GM12878 (cell line): ENCODE measurements at regions not wholly inside any gene's neighbourhood (a gene's known extent, or its start where the extent isn't known, plus 50 kb on each side); places are given as distances from the start of the nearest gene placed in this dataset.

Experiments
- ATAC-seq: fragments of 200-7000 bp; cut with Tn5 transposase; 3 replicates; pipeline ENCODE4 v1.9.1; 2020; ENCODE audit warnings: mild to moderate bottlenecking, moderate library complexity
- BruUV-seq: library from RNA; stranded (reverse); fragments of 400-500 nt; replicated peaks from 2 replicates; lab custom pipeline; 2021; lab: Mats Ljungman, UMichigan
- CTCF ChIA-PET: fragments of 300-600 bp; sonication (Branson Sonifier 250); formaldehyde crosslinking; extraction: SDS; loops from one replicate; lab custom pipeline; 2021; ENCODE audit warnings: inconsistent platforms; lab: Yijun Ruan, JAX
- POLR2A ChIA-PET: fragments of 350-600 bp; formaldehyde crosslinking; extraction: SDS; loops from one replicate; lab custom pipeline; 2021; ENCODE audit warnings: inconsistent platforms; lab: Charles Lee
- RAD21 ChIA-PET: fragments of 300-600 bp; sonication (Branson Sonifier 250); formaldehyde crosslinking; loops from one replicate; lab custom pipeline; 2023; ENCODE audit warnings: antibody characterized with exemption; ENCODE audit not compliant: unreplicated experiment; lab: Charles Lee
- SMC1A ChIA-PET: fragments of 300-600 bp; sonication (Branson Sonifier 250); formaldehyde crosslinking; loops from one replicate; lab custom pipeline; 2023; ENCODE audit not compliant: unreplicated experiment, uncharacterized antibody; lab: Charles Lee
- DNase-seq: peaks from one replicate; pipeline ENCODE4 v3.0.0-alpha.2; 2011; ENCODE audit warnings: low read depth, low spot score
- FAIRE-seq: peaks from 3 replicates; lab custom pipeline; 2011; peaks lifted over from hg19 to GRCh38; lab: Jason Lieb, UNC
- H2AFZ ChIP-seq: 2 replicates; pipeline ENCODE4 v1.6.0; 2011; ENCODE audit warnings: low read depth, low read length, control low read depth; ENCODE audit not compliant: control insufficient read depth
- H3K27ac ChIP-seq: 2 replicates; pipeline ENCODE4 v1.5.1; 2011; ENCODE audit warnings: control low read depth; ENCODE audit not compliant: control insufficient read depth, insufficient read depth
- H3K27me3 ChIP-seq, 2 experiments: replicated peaks in 1 of 2; 2 replicates each; pipeline versions ENCODE4 v1.6.0 to v1.6.1; 2011; ENCODE audit warnings: low read length in 1 of 2; ENCODE audit not compliant: control insufficient read depth in 2 of 2, insufficient read depth in 2 of 2
- H3K36me3 ChIP-seq, 2 experiments: 2 replicates each; pipeline ENCODE4 v1.5.1; 2011; ENCODE audit warnings: low read length in 1 of 2; ENCODE audit not compliant: control insufficient read depth in 2 of 2, insufficient read depth in 2 of 2
- H3K4me1 ChIP-seq: 2 replicates; pipeline ENCODE4 v1.6.1; 2011; ENCODE audit warnings: mild to moderate bottlenecking, low read length, moderate library complexity, mixed read lengths; ENCODE audit not compliant: control insufficient read depth, insufficient read depth
- H3K4me2 ChIP-seq: 2 replicates; pipeline ENCODE4 v1.6.0; 2011; ENCODE audit warnings: control low read depth; ENCODE audit not compliant: control insufficient read depth, insufficient read depth
- H3K4me3 ChIP-seq: fragments of 200-600 bp; sonication (generic); 2 replicates; pipeline ENCODE4 v1.5.1; 2016
- H3K79me2 ChIP-seq: 2 replicates; pipeline ENCODE4 v1.6.0; 2011; ENCODE audit warnings: low read length; ENCODE audit not compliant: control insufficient read depth, insufficient read depth
- H3K9ac ChIP-seq: 2 replicates; pipeline ENCODE4 v1.8.0; 2011; ENCODE audit warnings: low read length, control low read depth, mixed read lengths; ENCODE audit not compliant: control insufficient read depth, insufficient read depth
- H3K9me3 ChIP-seq: replicated peaks from 3 replicates; pipeline ENCODE4 v1.5.1; 2011; ENCODE audit warnings: mild to moderate bottlenecking, low read length; ENCODE audit not compliant: control insufficient read depth, insufficient read depth
- H4K20me1 ChIP-seq: 2 replicates; pipeline ENCODE4 v1.6.0; 2011; ENCODE audit not compliant: control insufficient read depth, insufficient read depth
- BHLHE40 ChIP-seq, 2 experiments: fragments of 450-650 bp in 1 of 2; IDR thresholded peaks; 2 replicates each; pipeline ENCODE4 v1.6.1; 2011 to 2017; ENCODE audit warnings: low read depth in 2 of 2, borderline replicate concordance in 1 of 2, improper control_type of control experiment in 1 of 2, low read length in 1 of 2, mild to moderate bottlenecking in 1 of 2
- BRCA1 ChIP-seq: IDR thresholded peaks from 2 replicates; pipeline ENCODE4 v1.6.1; 2011; ENCODE audit warnings: low read depth, low read length, improper control_type of control experiment
- DPF2 ChIP-seq: fragments of 450-650 bp; IDR thresholded peaks from 2 replicates; pipeline ENCODE4 v1.6.1; 2017; ENCODE audit warnings: mild to moderate bottlenecking
- ETV6 ChIP-seq, 2 experiments: fragments of 450-650 bp in 1 of 2; IDR thresholded peaks in 1 of 2; conservative IDR thresholded peaks in 1 of 2; 2 replicates each; pipeline ENCODE4 v1.6.1; 2014; ENCODE audit warnings: antibody characterized with exemption in 1 of 2, borderline replicate concordance in 1 of 2, low read depth in 1 of 2, mild to moderate bottlenecking in 1 of 2, moderate library complexity in 1 of 2
- GABPA ChIP-seq: IDR thresholded peaks from 2 replicates; pipeline ENCODE4 v1.6.1; 2014; ENCODE audit warnings: antibody characterized with exemption, low read depth, mild to moderate bottlenecking, inconsistent platforms
- JUND ChIP-seq: IDR thresholded peaks from 2 replicates; pipeline ENCODE4 v1.6.1; 2012; ENCODE audit warnings: low read depth, mild to moderate bottlenecking, low read length, improper control_type of control experiment, moderate library complexity
- MTA3 ChIP-seq: IDR thresholded peaks from 2 replicates; pipeline ENCODE4 v1.6.1; 2012; ENCODE audit warnings: low read length, inconsistent platforms, borderline replicate concordance
- NR2F1 ChIP-seq: fragments of 450-650 bp; conservative IDR thresholded peaks from 2 replicates; pipeline ENCODE4 v1.6.1; 2017; ENCODE audit warnings: mild to moderate bottlenecking
- PBX3 ChIP-seq: IDR thresholded peaks from 2 replicates; pipeline ENCODE4 v1.6.1; 2011; ENCODE audit warnings: mild to moderate bottlenecking, low read depth, low read length, moderate library complexity; ENCODE audit not compliant: insufficient replicate concordance
- SMC3 ChIP-seq: IDR thresholded peaks from 2 replicates; pipeline ENCODE4 v1.6.1; 2011; ENCODE audit warnings: low read length, improper control_type of control experiment, borderline replicate concordance
- SP1 ChIP-seq: IDR thresholded peaks from one replicate; pipeline ENCODE4 v1.6.1; 2011; ENCODE audit warnings: low read depth, low read length
- STAT3 ChIP-seq: IDR thresholded peaks from 2 replicates; pipeline ENCODE4 v1.6.1; 2011; ENCODE audit warnings: low read depth, low read length, improper control_type of control experiment
- SUZ12 ChIP-seq: fragments of 200-600 bp; sonication (generic); IDR thresholded peaks from one replicate; pipeline ENCODE4 v1.6.1; 2018; ENCODE audit warnings: antibody characterized with exemption, mild to moderate bottlenecking; ENCODE audit not compliant: unreplicated experiment
- WGBS: methylation state at CpG from one replicate; pipeline ENCODE4 v1.1.6; 2016; ENCODE audit warnings: low lambda C conversion rate; ENCODE audit not compliant: insufficient replicate concordance, insufficient coverage; ENCODE audit errors: missing lambda C conversion rate; 5-methylcytosine and 5-hydroxymethylcytosine counted together
- in situ Hi-C: fragments of 300-500 bp; cut with MboI; formaldehyde crosslinking; loops from 9 replicates; pipeline ENCODE4 v1.14.3; 2018; ENCODE audit warnings: mixed read lengths
- intact Hi-C: fragments of 100-400 bp; cut with micrococcal nuclease; formaldehyde crosslinking; loops from one replicate; pipeline ENCODE4 v1.14.2; 2022; ENCODE audit not compliant: unreplicated experiment
- TF ChIP-seq, protein P1 (sequence below): IDR thresholded peaks from 2 replicates; pipeline ENCODE4 v1.6.1; 2012; ENCODE audit warnings: mild to moderate bottlenecking, low read depth, low read length
- TF ChIP-seq, protein P2 (sequence below): fragments of 450-650 bp; conservative IDR thresholded peaks from 2 replicates; pipeline ENCODE4 v1.6.1; 2017; ENCODE audit warnings: mild to moderate bottlenecking, moderate library complexity

DNA sequence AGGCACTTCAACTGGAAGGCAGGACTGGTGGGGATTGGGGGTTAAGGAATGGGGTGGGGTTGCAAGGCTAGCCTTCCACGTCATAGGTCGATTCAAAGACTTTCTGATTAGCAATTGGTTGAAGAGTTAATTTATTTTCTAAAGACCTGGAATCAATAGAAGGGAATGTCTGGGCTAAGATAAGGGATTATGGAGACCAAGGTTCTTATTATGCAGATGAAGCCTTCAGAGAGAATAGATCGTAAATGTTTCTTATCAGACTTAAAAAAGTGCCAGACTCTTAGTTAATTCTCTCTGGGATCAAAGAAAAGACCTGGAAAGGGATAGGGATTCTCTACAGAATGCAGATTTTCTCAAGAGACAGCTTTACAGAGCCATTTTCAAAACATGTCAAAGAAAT lies 368.0 kb upstream of the DLGAP1 start (continued):
- TF ChIP-seq ETV6 (conservative IDR thresholded peaks at IDR 0.05 in 1 of 2, IDR thresholded peaks at IDR 0.05 in 1 of 2; ENCODE audit: borderline replicate concordance in 1 of 2, low read depth in 1 of 2) = no peak
- no peak for TF ChIP-seq GABPA
- TF ChIP-seq SP1 = no peak
- TF ChIP-seq DPF2 = no peak
- TF ChIP-seq SUZ12 = no peak
- no peak for TF ChIP-seq JUND
- TF ChIP-seq, all 136 proteins: peak for 0

- no TSS peak for BruUV-seq
- TF ChIP-seq PBX3 (no peak), NR2F1 (no peak), BHLHE40 (IDR thresholded peaks at IDR 0.05; ENCODE audit: borderline replicate concordance in 1 of 2, low read depth in 2 of 2, low read length in 1 of 2) (no peak), STAT3 (no peak), MTA3 (no peak), BRCA1 (no peak), SMC3 (no peak)
- TF ChIP-seq, protein P1, sequence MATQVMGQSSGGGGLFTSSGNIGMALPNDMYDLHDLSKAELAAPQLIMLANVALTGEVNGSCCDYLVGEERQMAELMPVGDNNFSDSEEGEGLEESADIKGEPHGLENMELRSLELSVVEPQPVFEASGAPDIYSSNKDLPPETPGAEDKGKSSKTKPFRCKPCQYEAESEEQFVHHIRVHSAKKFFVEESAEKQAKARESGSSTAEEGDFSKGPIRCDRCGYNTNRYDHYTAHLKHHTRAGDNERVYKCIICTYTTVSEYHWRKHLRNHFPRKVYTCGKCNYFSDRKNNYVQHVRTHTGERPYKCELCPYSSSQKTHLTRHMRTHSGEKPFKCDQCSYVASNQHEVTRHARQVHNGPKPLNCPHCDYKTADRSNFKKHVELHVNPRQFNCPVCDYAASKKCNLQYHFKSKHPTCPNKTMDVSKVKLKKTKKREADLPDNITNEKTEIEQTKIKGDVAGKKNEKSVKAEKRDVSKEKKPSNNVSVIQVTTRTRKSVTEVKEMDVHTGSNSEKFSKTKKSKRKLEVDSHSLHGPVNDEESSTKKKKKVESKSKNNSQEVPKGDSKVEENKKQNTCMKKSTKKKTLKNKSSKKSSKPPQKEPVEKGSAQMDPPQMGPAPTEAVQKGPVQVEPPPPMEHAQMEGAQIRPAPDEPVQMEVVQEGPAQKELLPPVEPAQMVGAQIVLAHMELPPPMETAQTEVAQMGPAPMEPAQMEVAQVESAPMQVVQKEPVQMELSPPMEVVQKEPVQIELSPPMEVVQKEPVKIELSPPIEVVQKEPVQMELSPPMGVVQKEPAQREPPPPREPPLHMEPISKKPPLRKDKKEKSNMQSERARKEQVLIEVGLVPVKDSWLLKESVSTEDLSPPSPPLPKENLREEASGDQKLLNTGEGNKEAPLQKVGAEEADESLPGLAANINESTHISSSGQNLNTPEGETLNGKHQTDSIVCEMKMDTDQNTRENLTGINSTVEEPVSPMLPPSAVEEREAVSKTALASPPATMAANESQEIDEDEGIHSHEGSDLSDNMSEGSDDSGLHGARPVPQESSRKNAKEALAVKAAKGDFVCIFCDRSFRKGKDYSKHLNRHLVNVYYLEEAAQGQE = no peak
- TF ChIP-seq, protein P2, sequence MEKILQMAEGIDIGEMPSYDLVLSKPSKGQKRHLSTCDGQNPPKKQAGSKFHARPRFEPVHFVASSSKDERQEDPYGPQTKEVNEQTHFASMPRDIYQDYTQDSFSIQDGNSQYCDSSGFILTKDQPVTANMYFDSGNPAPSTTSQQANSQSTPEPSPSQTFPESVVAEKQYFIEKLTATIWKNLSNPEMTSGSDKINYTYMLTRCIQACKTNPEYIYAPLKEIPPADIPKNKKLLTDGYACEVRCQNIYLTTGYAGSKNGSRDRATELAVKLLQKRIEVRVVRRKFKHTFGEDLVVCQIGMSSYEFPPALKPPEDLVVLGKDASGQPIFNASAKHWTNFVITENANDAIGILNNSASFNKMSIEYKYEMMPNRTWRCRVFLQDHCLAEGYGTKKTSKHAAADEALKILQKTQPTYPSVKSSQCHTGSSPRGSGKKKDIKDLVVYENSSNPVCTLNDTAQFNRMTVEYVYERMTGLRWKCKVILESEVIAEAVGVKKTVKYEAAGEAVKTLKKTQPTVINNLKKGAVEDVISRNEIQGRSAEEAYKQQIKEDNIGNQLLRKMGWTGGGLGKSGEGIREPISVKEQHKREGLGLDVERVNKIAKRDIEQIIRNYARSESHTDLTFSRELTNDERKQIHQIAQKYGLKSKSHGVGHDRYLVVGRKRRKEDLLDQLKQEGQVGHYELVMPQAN = no peak
These were observed 366.7 kb upstream of the DLGAP1 start for GRCh38 chr18:4821801-4822200.

More at GRCh38 chr18:4821801-4822200, 366.7 kb upstream of the DLGAP1 start:
- ChIA-PET CTCF (no interaction called here), POLR2A (no interaction called here), SMC1A (interaction anchor here (1.0 to 3.0 kb wide), 2 partner anchors 14 to 31 kb away, joined by 3 to 9 read pairs; no protein-coding TSS in a partner anchor), RAD21 (no interaction called here)
- no peaks in the 10 kb centered on the region; the same call in 2 of the 3 replicates for H3K9me3 ChIP-seq
- in situ Hi-C loops (no loop called here), intact Hi-C loops (no loop called here)
- no peak overlapping the region for H3K27ac ChIP-seq
- no peak for FAIRE-seq
- H3K4me3 ChIP-seq = no peak overlapping the region
- DNase-seq = no peak
- H3K4me1 ChIP-seq = no peaks in the 10 kb centered on the region
- no peak overlapping the region for H3K4me2 ChIP-seq
- H2AFZ ChIP-seq = no peak overlapping the region
- 52% methylated on average over 2 of the region's 2 CpGs for WGBS
- no peaks in the 10 kb centered on the region for H4K20me1 ChIP-seq
- no peaks in the 10 kb centered on the region for H3K36me3 ChIP-seq
- H3K9ac ChIP-seq = no peak overlapping the region
- ATAC-seq = no peak
- no peaks in the 10 kb centered on the region for H3K27me3 ChIP-seq
- H3K79me2 ChIP-seq = no peaks in the 10 kb centered on the region
